PFSK-1 (cell line): ENCODE measurements at regions not wholly inside any gene's neighbourhood (a gene's known extent, or its start where the extent isn't known, plus 50 kb on each side); places are given as distances from the start of the nearest gene placed in this dataset.

Experiments
- POLR2AphosphoS5 ChIP-seq: IDR thresholded peaks from 2 replicates; pipeline ENCODE4 v1.6.1; 2012; ENCODE audit warnings: low read depth, mild to moderate bottlenecking, control low read depth, low read length, moderate library complexity
- REST ChIP-seq, 2 experiments: IDR thresholded peaks; 2 replicates each; pipeline versions ENCODE4 v1.6.1 to v1.8.0; 2011 to 2012; ENCODE audit warnings: low read depth in 2 of 2, low read length in 2 of 2, control low read depth in 1 of 2, inconsistent platforms in 1 of 2, mild to moderate bottlenecking in 1 of 2, moderate library complexity in 1 of 2; ENCODE audit not compliant: insufficient read depth in 1 of 2
- SIN3A ChIP-seq: IDR thresholded peaks from 2 replicates; pipeline ENCODE4 v1.6.1; 2012; ENCODE audit warnings: mild to moderate bottlenecking, low read length, moderate library complexity, borderline replicate concordance; ENCODE audit not compliant: insufficient read depth
- TAF1 ChIP-seq: IDR thresholded peaks from 2 replicates; pipeline ENCODE4 v1.6.1; 2012; ENCODE audit warnings: low read length, control low read depth, borderline replicate concordance; ENCODE audit not compliant: insufficient read depth

GRCh38 chr3:87673132-87673531, 385.7 kb downstream of the CGGBP1 start:
- TF ChIP-seq REST (IDR thresholded peaks at IDR 0.05; ENCODE audit: insufficient read depth in 1 of 2, low read depth in 2 of 2, low read length in 2 of 2) (no peak), TAF1 (no peak), SIN3A (no peak), POLR2AphosphoS5 (no peak)
